ENCODE measurements at regions not wholly inside any gene's neighbourhood (a gene's known extent, or its start where the extent isn't known, plus 50 kb on each side); places are given as distances from the start of the nearest gene placed in this dataset.
"Not testable (repeated sequence)": the region's sequence is repeated elsewhere in the genome, so short reads cannot be mapped to it uniquely, and the experiment has no call there.

DNA sequence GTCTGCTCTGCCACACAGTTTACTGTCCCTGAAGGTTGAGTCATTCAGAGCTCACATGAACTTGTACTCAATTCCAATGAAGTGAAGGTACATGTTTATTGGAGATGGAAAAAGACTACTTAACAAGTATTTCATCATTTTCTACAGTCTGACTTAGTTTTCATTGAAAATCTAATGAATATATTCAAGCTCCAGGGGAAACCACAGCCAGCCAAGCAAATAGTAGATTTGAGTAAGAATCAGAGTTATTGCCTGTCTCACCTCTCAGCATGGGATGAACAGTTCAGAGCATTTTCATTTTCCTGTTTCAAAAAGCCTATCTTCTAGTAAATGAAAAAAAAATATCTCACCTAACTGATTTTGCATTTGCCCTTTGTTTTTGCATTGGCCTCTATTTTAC, 1249.4 kb upstream of the DIAPH2 start:
- no peaks in the 10 kb centered on the region for H3K4me1 ChIP-seq (ENCODE audit: control extremely low read depth in 1 of 4, control insufficient read depth in 4 of 4, insufficient read depth in 4 of 4, low read length in 3 of 4)
- no peaks in the 10 kb centered on the region for H3K27me3 ChIP-seq (replicated peaks in 2 of 5; ENCODE audit: control insufficient read depth in 4 of 5, insufficient read depth in 5 of 5, low read length in 4 of 5)
- H3K36me3 ChIP-seq (ENCODE audit: control insufficient read depth in 4 of 4, insufficient read depth in 4 of 4, low read length in 3 of 4): no peaks in the 10 kb centered on the region
- H3K4me3 ChIP-seq (ENCODE audit: control insufficient read depth in 1 of 7, extremely low read depth in 1 of 7, insufficient read depth in 4 of 7, low read depth in 2 of 7, low read length in 6 of 7): no peak overlapping the region
- ChIA-PET POLR2A (interaction anchor here (0.5 kb wide), 1 partner anchor 146 kb away, joined by 3 read pairs; no protein-coding TSS in a partner anchor), CTCF (no interaction called here)
- no peak for DNase-seq
- H3K27ac ChIP-seq (ENCODE audit: insufficient read depth in 1 of 2, low read depth in 1 of 2, low read length in 2 of 2, poor library complexity in 1 of 2, severe bottlenecking in 2 of 2): no peak overlapping the region
- H3K9me3 ChIP-seq (ENCODE audit: control extremely low read depth in 1 of 5, control insufficient read depth in 4 of 5, insufficient read depth in 2 of 5, low read depth in 1 of 5, low read length in 4 of 5): no peaks in the 10 kb centered on the region

DNA sequence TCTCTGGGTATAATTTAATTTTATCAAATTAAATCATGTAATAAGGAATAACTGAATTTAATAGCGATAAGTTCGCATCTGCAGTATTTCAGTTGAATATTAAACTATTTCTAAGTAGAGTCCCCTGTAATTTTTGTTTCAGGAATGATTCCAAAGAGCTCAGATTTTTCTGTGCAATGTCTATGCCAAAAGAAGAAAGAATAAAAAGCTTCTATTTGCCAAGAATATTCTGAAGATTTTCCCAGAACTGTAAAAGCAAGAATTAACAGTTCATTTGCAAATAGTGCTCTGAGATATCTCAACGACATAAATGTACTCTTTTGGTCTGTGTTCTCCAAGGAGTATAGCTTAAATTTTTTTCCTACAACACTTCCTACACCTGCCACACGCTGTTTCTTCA, 1242.8 kb upstream of the DIAPH2 start:
- H3K36me3 ChIP-seq (ENCODE audit: control insufficient read depth in 4 of 4, insufficient read depth in 4 of 4, low read length in 3 of 4): no peaks in the 10 kb centered on the region
- POLR2A ChIA-PET: no interaction called here
- no peak for DNase-seq
- no peaks in the 10 kb centered on the region for H3K4me1 ChIP-seq (ENCODE audit: control extremely low read depth in 1 of 4, control insufficient read depth in 4 of 4, insufficient read depth in 4 of 4, low read length in 3 of 4)
- CTCF ChIA-PET: no interaction called here
- no peaks in the 10 kb centered on the region for H3K27me3 ChIP-seq (replicated peaks in 2 of 5; ENCODE audit: control insufficient read depth in 4 of 5, insufficient read depth in 5 of 5, low read length in 4 of 5)
- H3K4me3 ChIP-seq (ENCODE audit: control insufficient read depth in 1 of 7, extremely low read depth in 1 of 7, insufficient read depth in 4 of 7, low read depth in 2 of 7, low read length in 6 of 7): no peak overlapping the region
- no peaks in the 10 kb centered on the region for H3K9me3 ChIP-seq (ENCODE audit: control extremely low read depth in 1 of 5, control insufficient read depth in 4 of 5, insufficient read depth in 2 of 5, low read depth in 1 of 5, low read length in 4 of 5)
- H3K27ac ChIP-seq (ENCODE audit: insufficient read depth in 1 of 2, low read depth in 1 of 2, low read length in 2 of 2, poor library complexity in 1 of 2, severe bottlenecking in 2 of 2): no peak overlapping the region
- WGBS (ENCODE audit: insufficient coverage): 35% methylated on average over 2 of the region's 4 CpGs

DNA sequence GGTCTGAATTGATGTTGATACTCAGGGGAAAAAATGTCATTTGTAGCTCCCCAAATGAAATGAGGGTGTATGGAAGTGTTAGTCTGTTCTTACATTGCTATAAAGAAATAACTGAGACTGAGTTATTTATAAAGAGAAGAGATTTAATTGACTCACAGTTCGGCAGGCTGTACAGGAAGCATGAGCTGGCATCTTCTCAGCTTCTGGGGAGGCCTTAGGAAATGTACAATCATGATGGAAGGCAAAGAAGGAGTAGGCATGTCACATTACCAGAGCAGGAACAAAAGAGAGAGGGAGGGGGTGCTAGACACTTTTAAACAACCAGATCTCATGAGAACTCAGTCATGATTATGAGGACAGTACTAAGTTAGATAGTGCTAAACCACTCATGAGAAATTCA, 1199.9 kb upstream of the DIAPH2 start:
- Histone ChIP-seq H3K4me3 (ENCODE audit: control insufficient read depth in 1 of 7, extremely low read depth in 1 of 7, insufficient read depth in 4 of 7, low read depth in 2 of 7, low read length in 6 of 7) (no peak overlapping the region), H3K27me3 (replicated peaks in 2 of 5; ENCODE audit: control insufficient read depth in 4 of 5, insufficient read depth in 5 of 5, low read length in 4 of 5) (no peaks in the 10 kb centered on the region), H3K4me1 (ENCODE audit: control extremely low read depth in 1 of 4, control insufficient read depth in 4 of 4, insufficient read depth in 4 of 4, low read length in 3 of 4) (no peaks in the 10 kb centered on the region), H3K36me3 (ENCODE audit: control insufficient read depth in 4 of 4, insufficient read depth in 4 of 4, low read length in 3 of 4) (no peaks in the 10 kb centered on the region), H3K27ac (ENCODE audit: insufficient read depth in 1 of 2, low read depth in 1 of 2, low read length in 2 of 2, poor library complexity in 1 of 2, severe bottlenecking in 2 of 2) (no peak overlapping the region), H3K9me3 (ENCODE audit: control extremely low read depth in 1 of 5, control insufficient read depth in 4 of 5, insufficient read depth in 2 of 5, low read depth in 1 of 5, low read length in 4 of 5) (no peaks in the 10 kb centered on the region)
- no peak for DNase-seq
- ChIA-PET POLR2A (no interaction called here), CTCF (no interaction called here)
- 40% methylated on average over 1 of the region's 1 CpG for WGBS (ENCODE audit: insufficient coverage)

DNA sequence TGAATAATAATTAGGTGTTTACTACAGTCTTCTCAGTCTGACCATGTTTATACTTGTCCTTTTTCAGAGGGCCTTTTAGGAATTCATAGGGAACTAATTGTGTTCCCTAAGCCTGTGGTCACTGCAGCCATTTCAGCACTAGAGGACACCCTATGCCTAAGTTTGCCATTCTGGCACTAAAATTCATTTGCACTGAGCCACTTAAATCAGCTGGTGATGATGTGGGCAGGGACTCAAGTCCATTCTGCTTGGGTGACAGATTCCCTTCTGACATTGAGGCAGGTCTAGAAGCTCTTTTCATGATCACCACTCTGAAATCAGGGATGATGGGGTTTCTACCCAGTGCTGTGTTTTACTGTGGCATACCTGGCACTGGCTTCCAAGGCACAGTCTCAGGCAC, 1178.9 kb upstream of the DIAPH2 start:
- CTCF ChIA-PET: no interaction called here
- Histone ChIP-seq H3K27me3 (replicated peaks in 2 of 5; ENCODE audit: control insufficient read depth in 4 of 5, insufficient read depth in 5 of 5, low read length in 4 of 5) (no peaks in the 10 kb centered on the region), H3K4me3 (ENCODE audit: control insufficient read depth in 1 of 7, extremely low read depth in 1 of 7, insufficient read depth in 4 of 7, low read depth in 2 of 7, low read length in 6 of 7) (no peak overlapping the region), H3K9me3 (ENCODE audit: control extremely low read depth in 1 of 5, control insufficient read depth in 4 of 5, insufficient read depth in 2 of 5, low read depth in 1 of 5, low read length in 4 of 5) (no peaks in the 10 kb centered on the region), H3K36me3 (ENCODE audit: control insufficient read depth in 4 of 4, insufficient read depth in 4 of 4, low read length in 3 of 4) (no peaks in the 10 kb centered on the region), H3K27ac (ENCODE audit: insufficient read depth in 1 of 2, low read depth in 1 of 2, low read length in 2 of 2, poor library complexity in 1 of 2, severe bottlenecking in 2 of 2) (no peak overlapping the region), H3K4me1 (ENCODE audit: control extremely low read depth in 1 of 4, control insufficient read depth in 4 of 4, insufficient read depth in 4 of 4, low read length in 3 of 4) (no peaks in the 10 kb centered on the region)
- DNase-seq: no peak
- POLR2A ChIA-PET: no interaction called here

DNA sequence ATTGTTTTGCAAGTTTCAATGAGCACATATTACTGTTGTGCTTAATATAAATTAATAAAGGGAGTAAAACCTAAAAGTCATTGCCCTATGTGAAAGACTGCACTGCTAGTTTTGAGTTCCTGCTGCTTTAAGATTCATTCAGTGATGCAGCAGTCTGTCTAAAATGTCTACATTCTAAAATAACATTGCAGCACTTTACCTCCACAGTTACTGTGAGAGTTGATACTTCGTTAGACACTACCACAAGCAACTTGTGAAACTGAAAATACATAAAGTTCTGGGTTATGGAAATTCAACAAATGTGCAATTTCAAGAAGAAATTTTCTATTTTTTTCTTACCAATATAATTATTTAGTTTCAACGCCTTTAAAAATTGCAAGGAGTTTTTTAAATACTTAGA, 1175.2 kb upstream of the DIAPH2 start:
- Histone ChIP-seq H3K4me1 (ENCODE audit: control extremely low read depth in 1 of 4, control insufficient read depth in 4 of 4, insufficient read depth in 4 of 4, low read length in 3 of 4) (no peaks in the 10 kb centered on the region), H3K36me3 (ENCODE audit: control insufficient read depth in 4 of 4, insufficient read depth in 4 of 4, low read length in 3 of 4) (no peaks in the 10 kb centered on the region), H3K4me3 (ENCODE audit: control insufficient read depth in 1 of 7, extremely low read depth in 1 of 7, insufficient read depth in 4 of 7, low read depth in 2 of 7, low read length in 6 of 7) (no peak overlapping the region), H3K27ac (ENCODE audit: insufficient read depth in 1 of 2, low read depth in 1 of 2, low read length in 2 of 2, poor library complexity in 1 of 2, severe bottlenecking in 2 of 2) (no peak overlapping the region), H3K27me3 (replicated peaks in 2 of 5; ENCODE audit: control insufficient read depth in 4 of 5, insufficient read depth in 5 of 5, low read length in 4 of 5) (no peaks in the 10 kb centered on the region), H3K9me3 (ENCODE audit: control extremely low read depth in 1 of 5, control insufficient read depth in 4 of 5, insufficient read depth in 2 of 5, low read depth in 1 of 5, low read length in 4 of 5) (no peaks in the 10 kb centered on the region)
- DNase-seq: no peak
- CTCF ChIA-PET: no interaction called here
- WGBS (ENCODE audit: insufficient coverage): 80% methylated on average over 1 of the region's 2 CpGs
- POLR2A ChIA-PET: no interaction called here

DNA sequence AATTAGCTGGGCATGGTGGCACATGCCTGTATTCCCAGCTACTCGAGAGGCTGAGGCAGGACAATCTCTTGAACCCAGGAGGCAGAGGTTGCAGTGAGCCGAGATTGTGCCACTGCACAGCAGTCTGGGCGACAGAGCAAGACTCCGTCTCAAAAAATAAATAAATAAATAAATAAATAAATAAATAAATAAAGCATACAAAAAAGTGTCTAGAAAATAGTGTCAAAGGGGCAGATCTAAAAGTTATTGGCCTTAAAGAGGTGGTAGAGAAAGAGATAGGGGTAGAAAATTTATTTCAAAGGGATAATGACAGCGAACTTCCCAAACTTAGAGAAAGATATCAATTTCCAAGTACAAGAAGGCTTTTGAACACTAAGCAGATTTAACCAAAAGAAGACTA, 1160.6 kb upstream of the DIAPH2 start:
- WGBS (ENCODE audit: insufficient coverage): 75% methylated on average over 1 of the region's 5 CpGs
- H3K9me3 ChIP-seq (ENCODE audit: control extremely low read depth in 1 of 5, control insufficient read depth in 4 of 5, insufficient read depth in 2 of 5, low read depth in 1 of 5, low read length in 4 of 5); H3K4me3 ChIP-seq (ENCODE audit: control insufficient read depth in 1 of 7, extremely low read depth in 1 of 7, insufficient read depth in 4 of 7, low read depth in 2 of 7, low read length in 6 of 7); H3K4me1 ChIP-seq (ENCODE audit: control extremely low read depth in 1 of 4, control insufficient read depth in 4 of 4, insufficient read depth in 4 of 4, low read length in 3 of 4); H3K27ac ChIP-seq (ENCODE audit: insufficient read depth in 1 of 2, low read depth in 1 of 2, low read length in 2 of 2, poor library complexity in 1 of 2, severe bottlenecking in 2 of 2); POLR2A ChIA-PET; CTCF ChIA-PET; DNase-seq; H3K36me3 ChIP-seq (ENCODE audit: control insufficient read depth in 4 of 4, insufficient read depth in 4 of 4, low read length in 3 of 4); H3K27me3 ChIP-seq (replicated peaks in 2 of 5; ENCODE audit: control insufficient read depth in 4 of 5, insufficient read depth in 5 of 5, low read length in 4 of 5): not testable (repeated sequence)

DNA sequence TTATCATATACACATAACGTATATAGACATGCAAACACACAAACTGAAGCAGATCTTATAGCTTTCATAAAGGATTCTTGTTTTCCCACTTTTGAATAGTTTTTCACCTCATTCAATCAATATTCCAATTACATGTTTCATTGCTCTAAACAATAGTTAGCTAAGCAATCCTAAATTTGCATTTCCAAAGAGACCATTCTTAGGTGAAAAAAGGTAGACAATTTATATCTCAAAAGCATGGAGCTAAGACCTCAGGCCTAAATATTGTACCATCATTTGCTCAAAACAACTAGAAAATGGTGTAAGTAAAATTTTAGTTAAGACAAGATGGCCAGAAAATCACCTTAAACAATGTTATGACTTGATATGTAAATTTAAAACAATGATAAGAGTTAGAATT, 1148.5 kb upstream of the DIAPH2 start:
- H3K4me1 ChIP-seq (ENCODE audit: control extremely low read depth in 1 of 4, control insufficient read depth in 4 of 4, insufficient read depth in 4 of 4, low read length in 3 of 4): no peaks in the 10 kb centered on the region
- no peaks in the 10 kb centered on the region for H3K27me3 ChIP-seq (replicated peaks in 2 of 5; ENCODE audit: control insufficient read depth in 4 of 5, insufficient read depth in 5 of 5, low read length in 4 of 5)
- no peaks in the 10 kb centered on the region for H3K36me3 ChIP-seq (ENCODE audit: control insufficient read depth in 4 of 4, insufficient read depth in 4 of 4, low read length in 3 of 4)
- POLR2A ChIA-PET: no interaction called here
- H3K9me3 ChIP-seq (ENCODE audit: control extremely low read depth in 1 of 5, control insufficient read depth in 4 of 5, insufficient read depth in 2 of 5, low read depth in 1 of 5, low read length in 4 of 5): no peaks in the 10 kb centered on the region
- H3K4me3 ChIP-seq (ENCODE audit: control insufficient read depth in 1 of 7, extremely low read depth in 1 of 7, insufficient read depth in 4 of 7, low read depth in 2 of 7, low read length in 6 of 7): no peak overlapping the region
- CTCF ChIA-PET: no interaction called here
- DNase-seq: no peak
- 71% methylated on average over 1 of the region's 1 CpG for WGBS (ENCODE audit: insufficient coverage)
- no peak overlapping the region for H3K27ac ChIP-seq (ENCODE audit: insufficient read depth in 1 of 2, low read depth in 1 of 2, low read length in 2 of 2, poor library complexity in 1 of 2, severe bottlenecking in 2 of 2)

DNA sequence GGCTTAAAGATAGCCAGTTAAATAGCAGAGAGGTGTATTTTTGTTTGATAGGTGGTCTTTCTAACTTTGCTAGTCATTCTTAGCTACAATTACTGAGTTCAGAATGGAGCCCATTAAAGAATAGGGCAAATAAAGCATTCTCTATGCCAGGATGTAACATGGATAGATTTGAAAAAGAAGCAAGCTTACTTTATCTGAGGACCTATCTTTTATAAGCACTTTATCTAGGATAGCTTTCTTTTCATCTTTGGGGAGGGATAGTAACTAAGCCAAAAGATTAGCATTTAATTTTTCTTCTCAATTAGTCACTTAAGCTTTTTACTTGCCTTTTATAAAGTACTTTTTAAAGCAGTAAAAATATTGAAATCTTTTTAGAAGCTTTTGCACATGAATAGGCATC, 1148.0 kb upstream of the DIAPH2 start:
- ChIA-PET CTCF (no interaction called here), POLR2A (no interaction called here)
- Histone ChIP-seq H3K36me3 (ENCODE audit: control insufficient read depth in 4 of 4, insufficient read depth in 4 of 4, low read length in 3 of 4) (no peaks in the 10 kb centered on the region), H3K4me1 (ENCODE audit: control extremely low read depth in 1 of 4, control insufficient read depth in 4 of 4, insufficient read depth in 4 of 4, low read length in 3 of 4) (no peaks in the 10 kb centered on the region), H3K27ac (ENCODE audit: insufficient read depth in 1 of 2, low read depth in 1 of 2, low read length in 2 of 2, poor library complexity in 1 of 2, severe bottlenecking in 2 of 2) (no peak overlapping the region), H3K27me3 (replicated peaks in 2 of 5; ENCODE audit: control insufficient read depth in 4 of 5, insufficient read depth in 5 of 5, low read length in 4 of 5) (no peaks in the 10 kb centered on the region), H3K9me3 (ENCODE audit: control extremely low read depth in 1 of 5, control insufficient read depth in 4 of 5, insufficient read depth in 2 of 5, low read depth in 1 of 5, low read length in 4 of 5) (no peaks in the 10 kb centered on the region), H3K4me3 (ENCODE audit: control insufficient read depth in 1 of 7, extremely low read depth in 1 of 7, insufficient read depth in 4 of 7, low read depth in 2 of 7, low read length in 6 of 7) (no peak overlapping the region)
- no peak for DNase-seq

Data from common myeloid progenitor, CD34-positive (primary cell).